Mammary epithelial cell (primary cell): ENCODE measurements at regions not wholly inside any gene's neighbourhood (a gene's known extent, or its start where the extent isn't known, plus 50 kb on each side); places are given as distances from the start of the nearest gene placed in this dataset.

ENCODE experiments used
- CTCF ChIP-seq, 2 donors: IDR thresholded peaks in 1 of 2; conservative IDR thresholded peaks in 1 of 2; 2 replicates each; pipeline ENCODE4 v1.5.1; 2011 to 2012; ENCODE audit warnings: inconsistent platforms in 2 of 2, low read length in 2 of 2, mild to moderate bottlenecking in 2 of 2, control low read depth in 1 of 2, low read depth in 1 of 2; ENCODE audit not compliant: insufficient read depth in 1 of 2; ENCODE audit errors: extremely low read depth in 1 of 2
- EZH2 ChIP-seq: IDR thresholded peaks from 2 replicates; pipeline ENCODE4 v1.6.1; 2012; ENCODE audit warnings: low read length, inconsistent platforms, borderline replicate concordance

GRCh38 chr2:198282061-198282460 is 477.7 kb downstream of the PLCL1 start:
- no peak for TF ChIP-seq CTCF (conservative IDR thresholded peaks at IDR 0.05 in 1 of 2, IDR thresholded peaks at IDR 0.05 in 1 of 2; ENCODE audit: extremely low read depth in 1 of 2, insufficient read depth in 1 of 2, low read depth in 1 of 2, low read length in 2 of 2)
- TF ChIP-seq EZH2, result no peak
